ENCODE measurements at regions not wholly inside any gene's neighbourhood (a gene's known extent, or its start where the extent isn't known, plus 50 kb on each side); places are given as distances from the start of the nearest gene placed in this dataset.
"Not testable (repeated sequence)": the region's sequence is repeated elsewhere in the genome, so short reads cannot be mapped to it uniquely, and the experiment has no call there.

- DNase-seq (ENCODE audit: low read depth in 2 of 2), result no peak
Measured at GRCh38 chr11:38156495-38157146, 1558.6 kb upstream of the RAG2 start.

GRCh38 chr11:38155856-38156255 is 1557.8 kb upstream of the RAG2 start:
- no peak for DNase-seq (ENCODE audit: low read depth in 2 of 2)

GRCh38 chr11:38153985-38154384 is 1555.9 kb upstream of the RAG2 start:
- no peak for DNase-seq (ENCODE audit: low read depth in 2 of 2)

GRCh38 chr11:38143852-38144251 is 1545.8 kb upstream of the RAG2 start:
- DNase-seq (ENCODE audit: low read depth in 2 of 2), result no peak

- DNase-seq (ENCODE audit: low read depth in 2 of 2), result no peak
Measured at GRCh38 chr11:38138972-38139371, 1540.9 kb upstream of the RAG2 start.

GRCh38 chr11:38136887-38137286 is 1538.9 kb upstream of the RAG2 start:
- DNase-seq (ENCODE audit: low read depth in 2 of 2), result no peak

GRCh38 chr11:38131535-38131934 is 1533.5 kb upstream of the RAG2 start:
- DNase-seq (ENCODE audit: low read depth in 2 of 2), result no peak

GRCh38 chr11:38130976-38131375 is 1532.9 kb upstream of the RAG2 start:
- no peak for DNase-seq (ENCODE audit: low read depth in 2 of 2)

- no peak for DNase-seq (ENCODE audit: low read depth in 2 of 2)
Measured at GRCh38 chr11:38130514-38130913, 1532.5 kb upstream of the RAG2 start.

- DNase-seq (ENCODE audit: low read depth in 2 of 2), result no peak
Measured at GRCh38 chr11:38123673-38124072, 1525.6 kb upstream of the RAG2 start.

GRCh38 chr11:38116616-38117015 is 1518.6 kb upstream of the RAG2 start:
- DNase-seq (ENCODE audit: low read depth in 2 of 2), result not testable (repeated sequence)

GRCh38 chr11:38115381-38115780 is 1517.3 kb upstream of the RAG2 start:
- DNase-seq (ENCODE audit: low read depth in 2 of 2), result not testable (repeated sequence)

GRCh38 chr11:38100836-38101462 is 1502.9 kb upstream of the RAG2 start:
- DNase-seq (ENCODE audit: low read depth in 2 of 2), result no peak

GRCh38 chr11:38095268-38095667 is 1497.2 kb upstream of the RAG2 start:
- no peak for DNase-seq (ENCODE audit: low read depth in 2 of 2)

GRCh38 chr11:38089726-38090125 is 1491.7 kb upstream of the RAG2 start:
- DNase-seq (ENCODE audit: low read depth in 2 of 2), result no peak

GRCh38 chr11:38060920-38061319 is 1462.9 kb upstream of the RAG2 start:
- DNase-seq (ENCODE audit: low read depth in 2 of 2), result no peak

GRCh38 chr11:38060136-38060535 is 1462.1 kb upstream of the RAG2 start:
- no peak for DNase-seq (ENCODE audit: low read depth in 2 of 2)

- no peak for DNase-seq (ENCODE audit: low read depth in 2 of 2)
Measured at GRCh38 chr11:38046571-38047135, 1448.6 kb upstream of the RAG2 start.

GRCh38 chr11:38043060-38043459 is 1445.0 kb upstream of the RAG2 start:
- no peak for DNase-seq (ENCODE audit: low read depth in 2 of 2)

- no peak for DNase-seq (ENCODE audit: low read depth in 2 of 2)
Measured at GRCh38 chr11:38038777-38039176, 1440.7 kb upstream of the RAG2 start.

GRCh38 chr11:38019072-38019775 is 1421.2 kb upstream of the RAG2 start:
- no peak for DNase-seq (ENCODE audit: low read depth in 2 of 2)

- no peak for DNase-seq (ENCODE audit: low read depth in 2 of 2)
Measured at GRCh38 chr11:38014405-38014804, 1416.4 kb upstream of the RAG2 start.

GRCh38 chr11:38013157-38013556 is 1415.1 kb upstream of the RAG2 start:
- DNase-seq (ENCODE audit: low read depth in 2 of 2), result no peak

All from activated CD8-positive, alpha-beta memory T cell treated with anti-CD3 and anti-CD28 coated beads for 4 hours (primary cell).